GM21723 (cell line): ENCODE measurements at regions not wholly inside any gene's neighbourhood (a gene's known extent, or its start where the extent isn't known, plus 50 kb on each side); places are given as distances from the start of the nearest gene placed in this dataset.

Experiments used
- ATAC-seq: cut with Tn5 transposase; IDR thresholded peaks from one replicate; pipeline ENCODE4 v1.9.1; 2021; ENCODE audit warnings: mild to moderate bottlenecking, moderate library complexity; ENCODE audit not compliant: unreplicated experiment

DNA sequence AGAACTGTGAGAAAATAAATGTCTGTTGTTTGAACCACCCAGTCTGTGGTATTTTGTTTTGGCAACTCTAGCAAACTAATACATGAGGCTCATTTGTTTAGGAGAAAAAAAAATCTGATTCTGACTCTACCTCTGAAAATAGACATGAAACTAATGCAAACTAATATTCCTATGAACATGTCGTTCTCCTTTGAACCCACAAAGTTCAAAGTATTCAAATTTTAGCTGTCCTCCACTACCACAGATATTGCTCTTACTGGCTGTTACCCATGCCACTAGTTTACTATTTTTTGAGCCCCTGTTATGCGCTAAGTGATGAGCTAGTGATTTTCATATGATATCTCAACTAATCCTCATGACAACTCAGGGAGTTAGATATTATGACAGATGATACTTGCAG is 58.8 kb upstream of the ZNF804B start:
- ATAC-seq: no peak

DNA sequence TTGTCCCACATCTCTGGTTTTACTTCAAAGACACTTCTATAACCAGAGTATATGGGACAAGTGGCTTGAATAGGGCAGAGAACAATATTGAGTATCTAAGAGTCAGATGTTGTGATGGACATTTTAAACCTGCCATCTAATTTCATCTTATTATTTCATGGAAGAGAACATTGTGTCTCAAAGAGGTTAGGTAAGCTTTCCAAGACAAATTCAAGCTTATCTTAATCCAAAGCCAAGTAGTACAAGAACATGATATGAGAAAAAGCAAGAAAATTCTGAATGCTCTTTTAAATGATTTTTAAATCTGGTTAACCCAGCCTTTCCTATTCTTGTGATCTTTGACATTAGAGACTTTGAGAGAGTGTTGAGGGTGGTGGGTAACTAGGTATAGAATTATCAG is 65.3 kb upstream of the ZNF804B start:
- no peak for ATAC-seq

DNA sequence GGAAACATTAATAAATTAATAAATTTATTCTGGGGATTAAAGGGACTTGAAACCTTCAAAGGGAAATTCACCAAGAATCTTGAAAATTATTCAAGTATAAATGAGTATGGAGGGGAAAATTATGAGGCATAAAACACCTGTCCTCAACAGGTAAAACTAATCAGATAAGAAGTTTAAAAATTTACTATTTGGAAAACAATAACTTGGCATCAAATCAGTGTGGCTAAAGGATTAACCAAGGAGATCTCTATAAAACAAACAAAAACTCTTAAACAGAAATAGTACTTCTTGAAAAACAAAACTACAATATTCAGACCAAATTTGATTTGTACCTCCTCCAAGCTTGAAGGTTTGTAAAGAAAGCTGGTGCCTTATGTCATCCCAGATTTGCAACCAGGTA is 66.4 kb upstream of the ZNF804B start:
- no peak for ATAC-seq

DNA sequence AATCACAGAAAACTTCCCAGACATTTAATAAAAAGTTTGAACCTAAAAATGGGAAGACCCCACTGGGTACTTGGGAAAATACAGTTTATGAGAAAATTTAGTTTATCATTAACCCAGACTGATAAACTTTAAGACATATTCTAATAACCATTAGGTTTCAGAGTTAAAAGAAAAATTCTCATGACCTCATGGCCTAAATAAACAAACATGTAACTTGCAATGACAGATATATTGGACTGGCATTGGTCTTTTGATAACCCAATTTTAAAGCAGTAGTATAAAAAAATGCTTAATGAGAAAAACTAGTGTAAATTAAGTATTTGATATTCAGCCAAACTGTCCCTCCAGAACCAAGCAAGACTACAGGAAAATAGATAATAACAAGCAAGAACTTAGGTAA is 67.0 kb upstream of the ZNF804B start:
- ATAC-seq: no peak

DNA sequence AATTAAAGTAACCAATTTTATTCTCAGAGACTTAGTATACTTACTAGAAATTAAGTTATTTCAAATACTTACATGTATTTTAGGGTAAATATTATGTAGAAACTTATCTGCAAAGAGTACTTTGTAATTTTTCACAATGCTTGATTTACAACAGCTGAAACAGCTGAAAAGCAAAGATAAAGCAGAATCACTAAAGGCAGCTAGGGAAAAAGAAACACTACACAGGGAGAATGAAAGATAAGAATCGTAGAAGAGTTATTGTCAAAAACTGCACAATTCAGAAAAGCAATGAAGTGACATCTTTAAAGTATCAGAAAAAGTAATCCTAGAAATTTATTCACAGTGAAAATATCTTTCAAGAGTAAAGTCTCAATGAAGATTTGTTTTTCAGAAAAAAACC is 69.7 kb upstream of the ZNF804B start:
- no peak for ATAC-seq

DNA sequence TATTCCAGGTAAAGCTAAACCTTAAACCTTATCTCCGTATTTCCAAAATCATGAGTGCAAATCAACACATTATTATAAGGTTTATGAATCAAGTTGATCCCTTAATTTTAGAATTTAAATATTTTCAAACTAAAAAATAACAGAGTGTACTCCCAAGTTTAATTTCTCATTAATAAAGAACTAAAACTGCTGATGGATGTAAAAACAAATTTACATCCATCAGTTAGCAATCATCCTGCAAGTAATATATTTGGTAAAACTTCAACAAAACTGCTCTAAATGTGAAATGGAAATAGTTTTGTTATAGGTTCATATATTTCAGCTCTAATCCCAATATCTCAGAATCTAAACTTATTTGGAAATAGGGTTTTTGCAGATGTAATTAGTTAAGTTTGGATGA is 71.3 kb upstream of the ZNF804B start:
- ATAC-seq: no peak

DNA sequence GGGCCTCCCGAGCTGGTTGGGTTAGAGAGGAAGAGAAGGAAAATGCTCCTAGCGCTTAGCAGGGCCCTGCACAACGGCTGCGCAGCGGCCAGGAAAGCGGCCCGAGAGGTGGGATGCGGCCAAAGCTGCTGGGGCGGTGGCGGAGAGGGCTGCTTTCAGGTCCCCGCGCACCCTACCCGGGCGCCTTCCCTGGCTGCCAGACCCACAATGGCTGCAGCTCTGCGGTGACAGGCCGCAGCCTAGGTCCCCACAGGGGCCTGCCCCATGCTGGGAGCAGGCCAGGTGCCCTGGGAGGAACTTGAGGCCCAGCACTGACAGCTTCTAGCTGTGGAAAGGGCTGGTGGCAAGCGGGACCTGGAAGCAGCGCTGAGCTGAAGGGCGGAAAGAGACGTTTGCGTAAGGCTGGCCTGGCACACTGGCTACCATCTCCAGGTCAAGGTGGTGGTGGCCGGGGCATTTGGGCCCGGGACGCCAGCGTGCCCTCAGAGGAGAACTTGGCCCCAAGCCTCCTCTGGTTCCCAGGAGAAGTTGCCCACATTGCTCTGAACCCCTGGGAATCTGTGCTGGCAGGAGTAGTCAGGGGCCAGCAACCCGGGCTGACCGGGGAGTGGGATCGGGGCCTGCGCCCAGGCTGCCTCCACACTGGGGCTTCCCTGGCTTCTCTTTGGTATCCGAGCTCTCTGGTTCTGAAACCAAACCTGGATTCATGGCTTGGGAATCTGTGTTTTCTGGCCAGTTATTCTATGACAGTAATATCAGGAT is 72.9 kb upstream of the ZNF804B start:
- no peak for ATAC-seq

DNA sequence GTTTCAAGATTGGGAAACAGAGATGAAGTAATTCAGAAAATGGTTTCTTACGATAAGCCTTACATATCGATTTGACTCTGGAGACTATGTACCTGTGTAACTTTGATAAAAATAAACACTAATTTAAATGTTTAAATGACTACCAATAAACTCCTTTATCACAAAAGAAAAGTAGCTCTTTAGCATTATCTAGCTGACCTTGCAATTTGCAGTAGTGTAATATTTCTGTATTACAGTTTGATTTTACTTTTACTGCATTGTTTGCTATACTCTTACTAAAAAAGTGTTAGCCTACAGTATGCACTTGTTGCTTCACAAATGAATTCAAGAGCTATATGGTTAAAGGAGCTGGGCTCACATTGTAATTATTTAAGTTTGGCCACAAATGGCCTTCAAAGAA is 77.8 kb upstream of the ZNF804B start:
- ATAC-seq: no peak

DNA sequence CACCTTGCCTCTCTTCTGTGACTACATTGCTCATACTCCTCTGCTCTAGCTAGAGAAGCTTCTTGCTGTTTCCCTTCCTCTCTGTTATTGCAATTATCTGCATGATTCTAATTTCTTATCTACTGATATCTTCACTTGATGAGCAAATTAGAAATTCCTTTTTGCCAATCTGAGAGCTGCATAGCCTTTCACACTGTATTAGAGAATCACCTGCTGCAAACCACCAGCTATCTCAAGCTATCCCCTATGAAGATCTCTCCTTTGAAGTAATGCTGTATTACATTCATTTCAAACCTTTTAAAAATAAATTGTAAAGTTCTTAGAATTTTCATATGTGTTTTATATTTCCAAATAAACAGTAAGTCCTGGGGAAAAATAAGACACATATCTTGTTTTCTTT is 89.0 kb upstream of the ZNF804B start:
- ATAC-seq: peak; percentile 45

DNA sequence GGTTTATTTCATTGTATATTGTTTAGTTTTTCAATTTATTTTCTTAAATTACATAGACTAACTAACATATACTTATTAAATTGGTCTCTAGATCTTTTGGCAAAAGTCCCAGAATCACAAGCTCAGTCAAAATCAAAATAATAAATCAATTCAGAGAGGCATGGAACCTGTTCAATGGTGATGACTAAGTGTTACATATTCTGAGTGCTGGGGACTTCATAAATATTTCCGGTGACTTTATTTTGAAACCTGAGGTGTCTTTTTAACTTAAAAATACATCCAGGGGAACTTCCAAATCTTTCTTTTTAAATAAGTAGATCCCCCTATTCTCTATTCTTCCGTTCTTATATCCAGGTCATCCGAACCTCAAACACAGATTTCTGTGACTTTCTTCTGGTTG is 89.6 kb upstream of the ZNF804B start:
- peak; percentile 58 for ATAC-seq

DNA sequence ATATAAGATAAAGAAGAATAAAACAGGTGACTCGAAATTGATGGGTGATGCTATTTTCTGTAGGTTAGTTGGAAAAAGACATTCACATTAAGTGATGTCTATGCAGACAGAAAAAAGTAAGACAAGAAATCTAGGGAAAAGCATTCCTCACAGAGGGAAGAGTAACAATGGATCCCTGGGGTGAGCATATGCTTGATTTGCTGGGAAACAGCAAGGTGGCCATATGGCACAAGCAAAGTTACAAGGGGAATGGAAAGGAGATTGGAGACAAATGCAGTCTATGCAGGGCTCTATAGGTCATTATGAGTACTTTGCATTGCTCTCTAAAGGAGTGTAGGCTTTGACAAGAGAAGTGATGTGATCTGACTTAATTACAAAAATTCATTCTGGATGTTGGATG is 90.9 kb upstream of the ZNF804B start:
- ATAC-seq: no peak

DNA sequence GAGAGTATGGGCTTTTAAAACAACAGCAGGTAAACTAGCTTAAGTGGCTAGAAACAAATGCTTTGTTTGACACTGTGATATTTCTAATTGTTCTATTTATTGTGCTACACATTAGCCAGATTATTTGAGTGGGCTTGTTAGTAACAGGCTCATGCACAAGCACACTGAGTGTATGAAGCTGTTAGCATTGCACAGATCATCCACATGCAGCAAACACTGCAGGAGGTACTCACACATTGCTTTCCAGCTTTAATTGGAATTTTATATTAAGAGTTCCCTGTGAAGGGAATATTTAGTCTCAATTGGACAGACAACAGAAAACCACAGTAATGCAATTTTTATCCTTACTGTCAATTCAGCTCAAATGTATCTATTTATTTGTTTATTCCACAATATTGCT is 92.9 kb upstream of the ZNF804B start:
- ATAC-seq: no peak

DNA sequence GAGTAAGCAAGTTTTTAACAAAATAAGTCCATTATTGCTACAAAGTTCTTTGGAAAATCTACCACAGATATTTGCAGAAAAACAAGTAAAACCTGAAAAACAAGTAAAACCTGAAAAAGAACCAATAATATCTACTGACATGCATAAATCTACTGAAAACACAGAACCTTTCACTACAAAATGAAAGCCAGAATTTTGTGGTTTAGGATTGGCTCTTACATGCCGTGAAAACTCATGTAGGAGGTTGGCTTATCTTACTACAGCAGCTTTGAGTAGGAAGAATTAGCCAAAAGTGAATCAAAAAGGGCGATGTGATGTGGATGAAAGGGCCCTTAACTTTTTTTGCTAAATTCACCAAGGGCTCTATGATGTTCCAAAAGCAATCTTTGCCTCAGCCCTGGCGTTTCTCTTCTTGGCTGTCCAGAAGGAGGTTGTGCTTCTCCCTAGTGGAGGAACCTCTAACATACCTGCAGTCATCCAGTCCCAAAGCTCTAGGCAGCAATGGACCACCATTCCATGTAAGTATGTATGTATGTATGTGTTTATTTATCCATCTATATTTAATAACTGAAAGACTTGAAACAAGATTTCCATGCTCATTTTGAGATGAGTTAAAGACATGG is 93.5 kb upstream of the ZNF804B start:
- ATAC-seq: no peak

DNA sequence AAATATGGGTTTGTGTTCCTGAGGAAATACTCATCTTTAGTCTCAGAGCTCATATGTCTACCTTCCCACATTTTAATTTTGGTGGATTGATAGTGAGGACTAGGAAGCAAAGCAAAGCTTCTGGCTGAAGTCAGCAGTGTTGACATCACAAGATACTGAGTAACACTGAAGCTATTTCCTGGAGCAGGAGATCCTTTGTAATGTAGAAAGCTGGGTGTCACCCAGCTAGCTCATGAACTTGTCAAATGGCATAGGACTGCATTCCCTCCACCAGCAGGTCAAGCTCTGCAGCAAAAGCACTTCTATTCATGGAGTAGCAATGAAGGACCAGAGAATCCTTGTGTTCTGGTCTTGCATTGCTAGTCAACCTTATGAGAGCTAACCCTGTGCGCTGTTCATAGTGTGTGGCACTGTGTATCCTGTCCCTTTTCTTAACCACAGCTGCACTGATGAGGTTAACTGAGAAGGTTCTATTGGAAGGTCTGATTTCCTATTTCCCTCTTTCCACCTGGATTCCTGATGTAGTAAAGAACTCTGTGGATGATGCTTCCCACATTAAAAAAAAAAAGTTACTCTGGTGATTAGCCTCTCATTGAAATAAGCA is 94.8 kb upstream of the ZNF804B start:
- no peak for ATAC-seq

DNA sequence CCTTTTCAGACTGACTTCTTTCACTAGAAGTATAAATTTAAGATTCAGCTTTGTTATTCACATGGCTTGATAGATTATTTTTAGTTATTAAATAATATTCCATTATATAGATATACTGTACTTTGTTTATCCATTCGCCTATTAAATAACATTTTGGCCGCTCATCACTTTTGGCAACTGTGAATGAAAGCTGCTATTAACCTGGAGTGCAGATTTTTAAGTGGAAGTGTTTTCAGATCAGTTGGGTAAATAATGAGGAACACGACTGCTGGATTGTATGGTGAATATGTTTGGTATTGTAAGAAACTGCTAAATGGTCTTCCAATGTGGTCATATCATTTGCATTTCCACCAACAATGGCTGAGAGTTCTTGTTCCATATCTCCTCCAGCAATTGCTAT is 97.6 kb upstream of the ZNF804B start:
- ATAC-seq: no peak

DNA sequence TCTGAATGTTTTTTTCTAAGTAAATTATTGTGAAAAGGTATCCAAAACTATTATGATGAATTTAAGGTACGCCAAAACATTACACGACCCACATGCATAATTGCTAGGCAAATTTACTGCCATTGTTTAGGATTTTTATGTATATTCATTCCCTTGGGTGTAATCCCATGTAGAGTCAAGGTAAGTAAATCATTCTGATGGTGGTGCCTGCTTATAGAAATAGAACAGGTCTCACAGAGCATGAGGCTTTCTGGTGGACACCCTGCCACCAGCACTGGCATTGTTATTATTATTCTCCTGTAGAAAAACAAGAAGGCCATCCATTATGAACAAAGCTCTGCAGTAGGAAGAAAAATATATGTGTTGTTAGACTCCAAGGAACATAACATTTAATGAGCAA is 111.7 kb upstream of the ZNF804B start:
- no peak for ATAC-seq

DNA sequence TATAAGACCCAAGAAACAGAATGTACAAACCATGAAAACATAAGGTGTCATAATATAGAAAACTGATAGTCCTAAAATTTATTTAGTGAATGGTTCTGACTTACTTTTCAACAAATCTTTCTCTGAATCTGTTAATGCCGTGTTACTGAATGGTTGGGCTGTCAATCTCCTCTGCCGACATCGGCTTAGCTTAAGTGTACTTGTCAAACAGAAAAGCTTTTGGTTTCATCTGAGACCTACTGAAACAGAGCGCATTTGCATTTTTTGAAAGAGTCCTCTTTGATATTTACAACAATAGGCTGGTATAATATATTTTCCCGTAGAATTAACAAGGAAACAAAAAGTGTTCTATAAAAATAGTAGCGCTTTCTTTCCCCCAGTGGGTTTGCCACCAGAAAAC is 120.9 kb upstream of the ZNF804B start:
- ATAC-seq: no peak

DNA sequence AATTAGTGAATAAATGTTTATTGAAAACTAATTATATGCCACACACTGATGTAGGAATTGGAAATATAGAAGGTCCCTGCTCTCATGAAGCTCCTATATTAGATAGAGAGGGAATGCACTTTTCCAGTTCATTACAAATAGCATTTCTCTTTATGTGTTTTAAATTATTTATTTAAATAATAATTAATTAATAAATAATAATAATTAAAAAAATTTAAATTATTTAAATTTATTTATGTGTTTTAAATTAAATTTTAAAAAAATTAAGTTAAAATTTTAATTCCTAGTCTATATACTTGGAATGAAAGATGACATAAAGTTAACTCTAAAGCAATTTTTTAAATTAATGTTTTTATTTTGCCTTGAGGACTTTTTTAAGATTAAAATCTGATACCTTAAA is 121.7 kb upstream of the ZNF804B start:
- no peak for ATAC-seq

DNA sequence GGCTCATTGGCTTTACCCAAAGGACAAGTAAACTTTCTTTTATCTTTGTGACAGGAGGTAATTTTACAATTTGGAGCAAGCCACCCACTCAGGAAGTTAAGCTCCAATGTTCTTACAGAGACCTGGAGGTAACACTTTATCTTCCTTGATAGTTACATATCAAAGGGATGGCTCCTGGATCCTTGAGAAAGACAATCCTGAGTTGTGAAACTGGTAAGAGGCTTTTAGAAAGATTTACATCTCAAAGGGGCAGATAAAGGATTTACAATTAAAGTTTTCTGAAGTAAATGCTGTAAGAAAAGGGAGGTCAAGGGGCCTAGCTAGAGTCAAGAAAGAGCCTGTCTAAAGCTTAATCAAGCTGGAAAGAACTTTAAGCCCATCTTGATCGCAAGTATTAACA is 124.4 kb upstream of the ZNF804B start:
- ATAC-seq: no peak

DNA sequence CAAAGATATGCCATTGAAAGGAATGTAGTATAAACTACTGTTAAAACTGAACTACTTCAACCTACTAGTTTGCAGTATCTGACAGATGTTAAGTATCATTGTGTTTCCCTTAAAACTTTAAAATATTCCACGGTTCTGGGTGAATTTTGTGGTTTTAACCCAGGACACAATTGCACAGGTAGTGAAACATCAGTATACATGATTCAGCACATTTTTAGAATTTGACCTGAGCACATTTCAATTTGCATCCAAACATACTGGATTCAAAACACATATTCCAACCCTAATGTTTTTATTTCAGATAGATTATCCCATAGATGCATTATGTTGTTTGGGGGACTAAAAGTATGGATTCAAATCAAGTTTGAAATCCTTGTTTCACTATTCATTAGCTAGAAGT is 129.9 kb upstream of the ZNF804B start:
- ATAC-seq: no peak

DNA sequence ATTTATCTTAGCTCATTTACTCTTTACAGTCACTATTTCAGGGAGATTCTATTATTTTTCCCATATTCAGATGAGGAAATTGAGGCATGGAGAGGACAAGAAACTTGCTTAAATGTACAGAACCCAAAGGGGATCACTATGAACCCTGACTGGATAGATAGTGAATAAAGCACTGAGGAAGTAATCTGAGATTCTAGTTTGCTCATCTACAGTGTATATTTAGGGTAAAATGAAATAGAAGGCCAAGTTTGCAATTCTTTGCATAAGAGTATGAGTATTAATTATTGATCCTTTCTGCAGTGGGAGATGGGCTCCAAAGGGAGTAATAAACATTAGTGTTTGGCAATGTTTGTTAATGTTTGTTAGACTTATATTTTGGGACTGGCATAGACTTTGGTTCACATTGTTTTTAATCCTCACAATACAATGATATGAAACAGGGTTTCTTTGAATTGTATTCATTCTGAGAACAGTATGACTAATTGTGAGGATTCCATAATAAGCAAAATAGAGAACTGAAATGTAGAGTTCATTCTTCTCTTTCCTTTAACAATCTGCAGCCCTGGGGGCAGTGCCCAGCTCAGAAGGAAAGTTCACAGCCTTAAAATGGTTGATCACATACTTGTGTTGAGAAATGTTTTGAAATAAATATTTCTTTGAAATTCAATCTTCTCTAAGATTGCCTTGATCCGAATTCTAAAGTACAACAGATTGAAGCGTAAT is 131.0 kb upstream of the ZNF804B start:
- ATAC-seq: peak; percentile 100

DNA sequence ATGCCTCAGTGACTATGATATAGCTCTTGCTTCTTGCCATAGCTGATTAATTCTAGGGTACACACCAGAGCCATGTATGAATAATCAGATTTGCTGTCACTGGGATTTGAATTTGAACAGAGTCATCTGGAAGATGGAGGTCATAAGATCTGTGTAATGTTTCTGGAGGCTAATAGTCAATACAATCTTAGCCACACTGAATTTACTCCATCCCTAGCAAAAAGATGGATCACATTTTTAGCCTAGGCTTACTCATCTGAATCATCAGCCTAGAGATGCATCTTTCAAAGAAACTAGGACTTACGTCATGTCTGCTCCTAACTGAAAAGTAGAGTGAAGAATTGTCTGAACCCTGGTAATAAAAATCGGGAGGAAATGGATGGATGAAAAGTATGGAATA is 142.3 kb upstream of the ZNF804B start:
- ATAC-seq: no peak
